CD4-positive, alpha-beta T cell (primary cell): ENCODE measurements at regions not wholly inside any gene's neighbourhood (a gene's known extent, or its start where the extent isn't known, plus 50 kb on each side); places are given as distances from the start of the nearest gene placed in this dataset.

ENCODE experiments used
- ATAC-seq: fragments of 200-7000 bp; cut with Tn5 transposase; one replicate; pipeline ENCODE4 v1.10.0; 2022; ENCODE audit warnings: mild to moderate bottlenecking; ENCODE audit not compliant: poor library complexity
- CTCF ChIA-PET: fragments of 350-600 bp; sonication (Branson Sonifier 250); formaldehyde crosslinking; loops from one replicate; lab custom pipeline; 2021; ENCODE audit warnings: antibody characterized with exemption, inconsistent platforms; lab: Charles Lee
- POLR2A ChIA-PET: fragments of 350-600 bp; sonication (Branson Sonifier 250); formaldehyde crosslinking; loops from one replicate; lab custom pipeline; 2021; ENCODE audit warnings: antibody characterized with exemption, inconsistent platforms; lab: Charles Lee
- DNase-seq, 14 experiments: peaks; one replicate each; pipeline ENCODE4 v3.0.0-alpha.2; 2013 to 2020; ENCODE audit warnings: mixed read lengths in 2 of 14
- H3K27ac ChIP-seq, 2 donors: one replicate each; pipeline versions ENCODE4 v1.5.1 to v1.7.0; 2013; ENCODE audit warnings: low read length in 2 of 2, low read depth in 1 of 2, mild to moderate bottlenecking in 1 of 2
- H3K27me3 ChIP-seq, 2 experiments: 1 replicate in 1 of 2; 2 replicates in 1 of 2; pipeline versions ENCODE4 v1.6.1 to v1.7.0; 2013; ENCODE audit warnings: low read length in 2 of 2, control low read depth in 1 of 2, mild to moderate bottlenecking in 1 of 2, moderate library complexity in 1 of 2; ENCODE audit not compliant: insufficient read depth in 2 of 2, control insufficient read depth in 1 of 2
- H3K36me3 ChIP-seq: one replicate; pipeline ENCODE4 v1.6.1; 2013; ENCODE audit warnings: low read length, control low read depth; ENCODE audit not compliant: insufficient read depth
- H3K4me1 ChIP-seq: one replicate; pipeline ENCODE4 v1.6.1; 2013; ENCODE audit warnings: low read length, control low read depth; ENCODE audit not compliant: insufficient read depth
- H3K4me3 ChIP-seq: one replicate; pipeline ENCODE4 v1.5.1; 2013; ENCODE audit warnings: mild to moderate bottlenecking, low read length, moderate library complexity
- H3K9me3 ChIP-seq, 2 experiments: 1 replicate in 1 of 2; 2 replicates in 1 of 2; pipeline versions ENCODE4 v1.6.1 to v1.7.0; 2013; ENCODE audit warnings: low read length in 2 of 2, mild to moderate bottlenecking in 2 of 2, control low read depth in 1 of 2, moderate library complexity in 1 of 2; ENCODE audit not compliant: control insufficient read depth in 1 of 2, insufficient read depth in 1 of 2
- H3K27ac Mint-ChIP-seq: one replicate; pipeline ENCODE4 v1.8.0; 2020; ENCODE audit warnings: mixed read lengths
- H3K27me3 Mint-ChIP-seq: one replicate; pipeline ENCODE4 v1.8.0; 2021; ENCODE audit warnings: mixed read lengths
- H3K36me3 Mint-ChIP-seq: one replicate; pipeline ENCODE4 v1.8.0; 2021; ENCODE audit warnings: low read depth, mixed read lengths
- H3K4me1 Mint-ChIP-seq: one replicate; pipeline ENCODE4 v1.8.0; 2021; ENCODE audit warnings: low read depth, mixed read lengths
- H3K4me3 Mint-ChIP-seq: one replicate; pipeline ENCODE4 v1.8.0; 2020; ENCODE audit warnings: mild to moderate bottlenecking, mixed read lengths
- H3K9me3 Mint-ChIP-seq: one replicate; pipeline ENCODE4 v1.8.0; 2020; ENCODE audit warnings: mixed read lengths
- CTCF ChIP-seq: fragments of 200-600 bp; IDR thresholded peaks from one replicate; pipeline ENCODE4 v1.8.0; 2022; ENCODE audit warnings: antibody characterized with exemption, mild to moderate bottlenecking
- intact Hi-C, 2 experiments: fragments of 100-400 bp; cut with DNase I in 1 of 2; cut with micrococcal nuclease in 1 of 2; formaldehyde crosslinking; loops; one replicate each; pipeline versions ENCODE4 v1.15.1 to v1.9.0; 2023 to 2025; cut with DNase I, micrococcal nuclease

- CTCF ChIA-PET, result interaction anchor here (4.7 kb wide), 1 partner anchor 9 kb away, joined by 22 read pairs; no protein-coding TSS in a partner anchor
- no peaks in the 10 kb centered on the region for H3K27me3 ChIP-seq
- intact Hi-C loops, result no loop called here
- H3K9me3 ChIP-seq, result no peaks in the 10 kb centered on the region
- POLR2A ChIA-PET, result interaction anchor here (1.8 to 6.9 kb wide), 3 partner anchors 9 to 13 kb away, joined by 7 to 59 read pairs (median 20); no protein-coding TSS in a partner anchor
- Mint-ChIP-seq H3K27ac (no peak overlapping the region), H3K4me1 (peaks cover 72% of the 10 kb centered on the region), H3K4me3 (no peak overlapping the region), H3K36me3 (no peaks in the 10 kb centered on the region), H3K27me3 (no peaks in the 10 kb centered on the region), H3K9me3 (no peaks in the 10 kb centered on the region)
- DNase-seq (no peak), ATAC-seq (no peak)
- H3K4me1 ChIP-seq, result peaks cover 55% of the 10 kb centered on the region
- TF ChIP-seq CTCF, result no peak
- H3K27ac ChIP-seq, result no peak overlapping the region
- no peak overlapping the region for H3K4me3 ChIP-seq
- H3K36me3 ChIP-seq, result no peaks in the 10 kb centered on the region
Observed at GRCh38 chr2:42115588-42115987, 53.6 kb upstream of the EML4 start.

DNA sequence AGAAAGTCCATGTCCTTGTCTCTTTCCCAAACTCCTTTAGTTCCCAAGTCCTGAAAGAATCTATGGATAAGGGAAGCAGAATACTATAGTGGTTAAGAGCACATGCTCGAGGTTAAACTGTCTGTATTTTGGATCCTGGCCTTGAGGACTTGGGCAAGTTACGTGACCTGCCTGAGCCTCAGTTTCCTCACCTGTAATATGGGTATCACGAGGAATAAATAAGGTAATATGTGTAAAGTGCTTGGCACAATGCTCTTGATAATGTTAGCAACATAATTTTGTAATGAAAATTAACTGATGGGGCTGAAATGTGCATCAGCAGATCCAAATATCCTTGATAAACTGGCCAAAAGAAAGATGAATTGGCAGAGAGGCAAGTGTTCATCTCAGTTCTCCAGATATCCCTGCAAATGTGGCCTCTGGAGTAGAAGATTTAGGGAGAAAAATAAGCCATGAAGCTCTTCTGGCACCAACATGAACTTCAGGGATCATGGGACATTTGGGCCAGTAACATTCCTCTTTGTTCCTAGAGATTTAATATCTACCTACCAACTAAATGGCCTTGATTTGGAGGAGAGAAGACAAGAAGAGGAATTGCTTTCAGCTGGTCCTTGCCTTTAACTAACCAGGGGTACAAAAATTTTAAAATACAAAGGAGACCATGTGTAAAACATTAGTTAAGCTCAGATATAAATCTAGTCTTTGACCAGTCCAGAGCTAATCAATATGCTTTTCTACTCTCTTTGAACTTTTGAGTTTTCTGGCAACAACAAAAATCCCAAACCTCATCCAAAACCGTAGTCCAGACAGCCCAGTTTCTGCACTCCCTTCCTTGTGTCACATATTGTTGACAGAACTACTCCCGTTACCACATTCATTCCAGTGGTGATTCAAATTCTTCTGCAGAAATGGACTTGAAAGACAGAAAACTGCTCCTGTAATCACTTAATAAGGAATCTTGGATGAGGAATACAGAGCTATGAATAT lies 52.7 kb upstream of the EML4 start:
- H3K27ac Mint-ChIP-seq, result no peak overlapping the region
- ATAC-seq, result no peak
- Histone ChIP-seq H3K4me1 (peaks cover 46% of the 10 kb centered on the region), H3K4me3 (no peak overlapping the region), H3K36me3 (no peaks in the 10 kb centered on the region), H3K9me3 (no peaks in the 10 kb centered on the region), H3K27ac (no peak overlapping the region), H3K27me3 (no peaks in the 10 kb centered on the region)
- H3K4me1 Mint-ChIP-seq, result peaks cover 72% of the 10 kb centered on the region
- H3K9me3 Mint-ChIP-seq, result no peaks in the 10 kb centered on the region
- H3K4me3 Mint-ChIP-seq, result no peak overlapping the region
- H3K27me3 Mint-ChIP-seq, result no peaks in the 10 kb centered on the region
- CTCF ChIA-PET, result interaction anchor here (2.9 to 4.7 kb wide), 2 partner anchors 10 to 16 kb away, joined by 8 to 22 read pairs; no protein-coding TSS in a partner anchor
- DNase-seq, result no peak
- H3K36me3 Mint-ChIP-seq, result no peaks in the 10 kb centered on the region
- no peak for TF ChIP-seq CTCF
- POLR2A ChIA-PET, result interaction anchor here (3.7 to 6.9 kb wide), 2 partner anchors 8 to 10 kb away, joined by 20 to 59 read pairs; no protein-coding TSS in a partner anchor
- intact Hi-C loops, result no loop called here

- intact Hi-C loops, result no loop called here
- Histone ChIP-seq H3K36me3 (no peaks in the 10 kb centered on the region), H3K27ac (no peak overlapping the region), H3K9me3 (no peaks in the 10 kb centered on the region), H3K27me3 (no peaks in the 10 kb centered on the region), H3K4me3 (no peak overlapping the region), H3K4me1 (peaks cover 43% of the 10 kb centered on the region)
- no peak for DNase-seq
- ChIA-PET POLR2A (interaction anchor here (0.9 to 6.9 kb wide), 2 partner anchors 11 to 15 kb away, joined by 4 to 59 read pairs; no protein-coding TSS in a partner anchor), CTCF (interaction anchor here (2.9 to 4.7 kb wide), 2 partner anchors 10 to 15 kb away, joined by 8 to 22 read pairs; no protein-coding TSS in a partner anchor)
- Mint-ChIP-seq H3K9me3 (no peaks in the 10 kb centered on the region), H3K27ac (peak overlapping the region; percentile 70), H3K27me3 (no peaks in the 10 kb centered on the region), H3K4me1 (peaks cover 66% of the 10 kb centered on the region), H3K36me3 (no peaks in the 10 kb centered on the region), H3K4me3 (no peak overlapping the region)
- ATAC-seq, result no peak
- TF ChIP-seq CTCF, result no peak
Observed at GRCh38 chr2:42117182-42117579, 52.0 kb upstream of the EML4 start.
